Endothelial cell of umbilical vein (primary cell): ENCODE measurements at regions not wholly inside any gene's neighbourhood (a gene's known extent, or its start where the extent isn't known, plus 50 kb on each side); places are given as distances from the start of the nearest gene placed in this dataset.

Experiments
- BruUV-seq: library from RNA; stranded (reverse); fragments of 400-500 nt; replicated peaks from 2 replicates; lab custom pipeline; 2021; lab: Mats Ljungman, UMichigan
- CTCF ChIA-PET: fragments of 300-600, 350-600 bp; sonication (Branson Sonifier 250); formaldehyde crosslinking; loops from one replicate; lab custom pipeline; 2021; ENCODE audit warnings: antibody characterized with exemption, inconsistent platforms; lab: Charles Lee
- POLR2A ChIA-PET: fragments of 300-600, 350-600 bp; sonication (Branson Sonifier 250); formaldehyde crosslinking; loops from one replicate; lab custom pipeline; 2021; ENCODE audit warnings: antibody characterized with exemption, inconsistent platforms; lab: Charles Lee
- DNase-seq: peaks from one replicate; pipeline ENCODE4 v3.0.0-alpha.2; 2011; ENCODE audit warnings: low read depth, low spot score
- FAIRE-seq: peaks from 2 replicates; lab custom pipeline; 2011; peaks lifted over from hg19 to GRCh38; lab: Jason Lieb, UNC
- H2AFZ ChIP-seq: 2 replicates; pipeline ENCODE4 v1.6.0; 2012; ENCODE audit warnings: low read depth, low read length, control low read depth, inconsistent platforms
- H3K27ac ChIP-seq: 2 replicates; pipeline ENCODE4 v1.5.1; 2011; ENCODE audit warnings: low read depth, mild to moderate bottlenecking, control low read depth, low read length, moderate library complexity; ENCODE audit not compliant: insufficient read depth
- H3K27me3 ChIP-seq, 2 experiments: 2 replicates each; pipeline versions ENCODE4 v1.6.0 to v1.6.1; 2011; ENCODE audit warnings: low read length in 2 of 2, mixed read lengths in 1 of 2; ENCODE audit not compliant: control insufficient read depth in 2 of 2, insufficient read depth in 2 of 2
- H3K36me3 ChIP-seq, 2 experiments: 2 replicates in 1 of 2; 3 replicates in 1 of 2; pipeline ENCODE4 v1.5.1; 2011; ENCODE audit warnings: low read length in 2 of 2, mild to moderate bottlenecking in 1 of 2, moderate library complexity in 1 of 2; ENCODE audit not compliant: control insufficient read depth in 2 of 2, insufficient read depth in 2 of 2; ENCODE audit errors: extremely low read depth in 1 of 2
- H3K4me1 ChIP-seq: 3 replicates; pipeline ENCODE4 v1.5.1; 2011; ENCODE audit warnings: mild to moderate bottlenecking, low read length; ENCODE audit not compliant: control insufficient read depth, insufficient read depth; ENCODE audit errors: extremely low read depth
- H3K4me2 ChIP-seq: 2 replicates; pipeline ENCODE4 v1.6.1; 2011; ENCODE audit warnings: low read length, control low read depth, mixed read lengths; ENCODE audit not compliant: insufficient read depth
- H3K4me3 ChIP-seq, 3 experiments: fragments of 200-600 bp in 1 of 3; sonication (generic), shearing (Covaris generic) in 1 of 3; replicated peaks in 1 of 3; 2 replicates each; pipeline ENCODE4 v1.5.1; 2011 to 2016; ENCODE audit warnings: control low read depth in 3 of 3, low read length in 3 of 3, mild to moderate bottlenecking in 2 of 3, inconsistent platforms in 1 of 3, low read depth in 1 of 3, moderate library complexity in 1 of 3; ENCODE audit not compliant: insufficient read depth in 1 of 3
- H3K79me2 ChIP-seq: 2 replicates; pipeline ENCODE4 v1.6.0; 2012; ENCODE audit warnings: low read length, inconsistent platforms; ENCODE audit not compliant: control insufficient read depth, insufficient read depth
- H3K9ac ChIP-seq: replicated peaks from 2 replicates; pipeline ENCODE3; 2011; ENCODE audit warnings: low read length, control low read depth; ENCODE audit not compliant: insufficient read depth; ENCODE audit errors: extremely low read depth
- H3K9me1 ChIP-seq: replicated peaks from 3 replicates; pipeline ENCODE4 v1.6.0; 2011; ENCODE audit warnings: mild to moderate bottlenecking, low read length; ENCODE audit not compliant: control insufficient read depth, insufficient read depth; ENCODE audit errors: extremely low read depth
- H3K9me3 ChIP-seq: replicated peaks from 2 replicates; pipeline ENCODE4 v1.5.1; 2012; ENCODE audit warnings: low read length, inconsistent platforms; ENCODE audit not compliant: control insufficient read depth, insufficient read depth
- H4K20me1 ChIP-seq: replicated peaks from 2 replicates; pipeline ENCODE3; 2011; ENCODE audit warnings: mild to moderate bottlenecking, low read length; ENCODE audit not compliant: control insufficient read depth, insufficient read depth; ENCODE audit errors: extremely low read depth
- CTCF ChIP-seq, 2 donors: IDR thresholded peaks; 1 replicate in 1 of 2; 2 replicates in 1 of 2; pipeline ENCODE4 v1.5.1; 2011; ENCODE audit warnings: low read length in 2 of 2, mild to moderate bottlenecking in 2 of 2, moderate library complexity in 2 of 2, control low read depth in 1 of 2, inconsistent platforms in 1 of 2, low read depth in 1 of 2; ENCODE audit not compliant: insufficient read depth in 1 of 2; ENCODE audit errors: extremely low read depth in 1 of 2
- EZH2 ChIP-seq: IDR thresholded peaks from 2 replicates; pipeline ENCODE4 v1.6.1; 2012; ENCODE audit warnings: borderline replicate concordance, low read depth, mild to moderate bottlenecking, moderate library complexity, low read length, inconsistent platforms; ENCODE audit not compliant: severe bottlenecking
- FOS ChIP-seq: IDR thresholded peaks from 2 replicates; pipeline ENCODE4 v1.6.1; 2011; ENCODE audit warnings: mild to moderate bottlenecking, low read length, moderate library complexity, borderline replicate concordance; ENCODE audit not compliant: insufficient read depth
- GATA2 ChIP-seq: IDR thresholded peaks from 2 replicates; pipeline ENCODE4 v1.7.0; 2011; ENCODE audit warnings: low read depth, mild to moderate bottlenecking, moderate library complexity, mixed read lengths, low read length; ENCODE audit not compliant: insufficient read length, insufficient read depth
- JUN ChIP-seq: IDR thresholded peaks from 2 replicates; pipeline ENCODE4 v1.6.1; 2011; ENCODE audit warnings: borderline replicate concordance, low read depth; ENCODE audit not compliant: insufficient read length, insufficient read depth
- MYC ChIP-seq: IDR thresholded peaks from one replicate; pipeline ENCODE4 v1.6.1; 2011; ENCODE audit warnings: mild to moderate bottlenecking, low read depth, low read length
- POLR2A ChIP-seq: IDR thresholded peaks from 2 replicates; pipeline ENCODE4 v1.6.1; 2012; ENCODE audit warnings: low read depth, mild to moderate bottlenecking, control low read depth, low read length
- POLR2AphosphoS5 ChIP-seq: IDR thresholded peaks from 2 replicates; pipeline ENCODE4 v1.6.1; 2012; ENCODE audit warnings: low read depth, mild to moderate bottlenecking, control low read depth, low read length, moderate library complexity; ENCODE audit not compliant: insufficient read depth
- dilution Hi-C: fragments of 300-500 bp; cut with MboI; formaldehyde crosslinking; loops from one replicate; pipeline ENCODE4 v1.15.0; 2019; ENCODE audit warnings: low sequenced_read_pairs; ENCODE audit not compliant: extremely low pct_ligation_motif_present
- intact Hi-C: fragments of 100-400 bp; cut with micrococcal nuclease; formaldehyde crosslinking; loops from one replicate; pipeline ENCODE4 v1.10.0; 2022
- TF ChIP-seq, protein P1 (sequence below): IDR thresholded peaks from 2 replicates; pipeline ENCODE4 v1.6.1; 2011; ENCODE audit not compliant: insufficient read depth, insufficient read length

DNA sequence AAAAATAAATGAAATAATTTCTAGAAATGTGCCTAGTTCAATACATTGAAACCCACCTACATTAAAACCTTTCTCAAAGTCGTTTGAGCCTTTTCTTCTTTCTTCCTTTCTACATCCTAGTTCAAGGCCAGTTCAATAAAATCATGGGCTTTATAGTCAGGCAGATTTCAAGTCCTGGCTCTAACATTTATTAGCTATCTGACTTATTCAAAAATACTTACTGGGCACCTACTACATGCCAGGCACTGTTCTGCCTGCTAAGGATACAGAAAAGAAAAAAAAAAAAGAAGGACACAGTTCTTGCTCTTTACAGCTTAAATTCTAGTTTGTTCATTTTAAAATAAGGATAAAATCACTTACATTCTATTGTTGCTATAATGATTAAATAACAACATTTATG, 134.2 kb upstream of the FGGY start:
- no peak overlapping the region for H2AFZ ChIP-seq
- ChIA-PET CTCF (no interaction called here), POLR2A (no interaction called here)
- H3K4me3 ChIP-seq = no peak overlapping the region
- H3K4me1 ChIP-seq = no peaks in the 10 kb centered on the region
- no TSS peak for BruUV-seq
- no peaks in the 10 kb centered on the region for H3K9me1 ChIP-seq
- no peaks in the 10 kb centered on the region for H3K27me3 ChIP-seq
- TF ChIP-seq, protein P1, sequence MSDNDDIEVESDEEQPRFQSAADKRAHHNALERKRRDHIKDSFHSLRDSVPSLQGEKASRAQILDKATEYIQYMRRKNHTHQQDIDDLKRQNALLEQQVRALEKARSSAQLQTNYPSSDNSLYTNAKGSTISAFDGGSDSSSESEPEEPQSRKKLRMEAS = no peak
- TF ChIP-seq CTCF (IDR thresholded peaks at IDR 0.05; ENCODE audit: extremely low read depth in 1 of 2, insufficient read depth in 1 of 2, low read depth in 1 of 2, low read length in 2 of 2) (no peak), JUN (no peak), POLR2A (no peak), MYC (no peak), POLR2AphosphoS5 (no peak), GATA2 (no peak), EZH2 (no peak), FOS (no peak)
- DNase-seq (no peak), FAIRE-seq (no peak)
- H3K27ac ChIP-seq = no peak overlapping the region
- no peak overlapping the region for H3K9ac ChIP-seq
- H4K20me1 ChIP-seq = no peaks in the 10 kb centered on the region
- H3K79me2 ChIP-seq = no peaks in the 10 kb centered on the region
- no peak overlapping the region for H3K4me2 ChIP-seq
- intact Hi-C loops (no loop called here), dilution Hi-C loops (no loop called here)
- H3K36me3 ChIP-seq = no peaks in the 10 kb centered on the region
- peaks cover 2% of the 10 kb centered on the region for H3K9me3 ChIP-seq
